Fibroblast of mammary gland (primary cell): ENCODE measurements at regions not wholly inside any gene's neighbourhood (a gene's known extent, or its start where the extent isn't known, plus 50 kb on each side); places are given as distances from the start of the nearest gene placed in this dataset.

Experiments
- DNase-seq: peaks from one replicate; pipeline ENCODE4 v3.0.0-alpha.2; 2010; ENCODE audit warnings: low read depth
- H3K4me3 ChIP-seq: 2 replicates; pipeline ENCODE4 v1.5.1; 2011; ENCODE audit warnings: low read depth, mild to moderate bottlenecking, low read length, moderate library complexity; ENCODE audit not compliant: control insufficient read depth
- TF ChIP-seq, protein P1 (sequence below): conservative IDR thresholded peaks from 2 replicates; pipeline ENCODE4 v1.5.1; 2011; ENCODE audit warnings: low read depth, low read length, inconsistent platforms; ENCODE audit not compliant: control insufficient read depth, insufficient read depth

DNA sequence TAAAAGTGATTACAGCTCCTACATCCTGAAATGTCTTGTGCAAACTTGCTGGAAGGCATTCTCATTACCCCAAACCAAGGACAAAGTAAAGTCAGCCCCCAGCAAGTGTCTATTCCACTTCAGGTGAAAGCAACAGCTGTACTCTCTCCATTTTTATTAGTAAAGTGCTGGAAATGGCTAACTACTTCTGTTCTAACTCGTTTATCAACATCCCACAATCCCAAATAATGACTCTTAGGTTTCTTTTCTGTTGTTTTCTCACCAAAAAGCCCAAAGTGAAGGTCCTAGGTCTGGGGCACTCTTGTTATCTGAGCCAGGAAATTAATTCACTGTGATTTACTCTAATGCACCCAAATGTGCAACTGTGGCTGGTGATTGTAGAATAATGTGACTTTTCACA is 105.7 kb downstream of the LRRC30 start:
- no peak overlapping the region for H3K4me3 ChIP-seq
- DNase-seq: no peak
- TF ChIP-seq, protein P1, sequence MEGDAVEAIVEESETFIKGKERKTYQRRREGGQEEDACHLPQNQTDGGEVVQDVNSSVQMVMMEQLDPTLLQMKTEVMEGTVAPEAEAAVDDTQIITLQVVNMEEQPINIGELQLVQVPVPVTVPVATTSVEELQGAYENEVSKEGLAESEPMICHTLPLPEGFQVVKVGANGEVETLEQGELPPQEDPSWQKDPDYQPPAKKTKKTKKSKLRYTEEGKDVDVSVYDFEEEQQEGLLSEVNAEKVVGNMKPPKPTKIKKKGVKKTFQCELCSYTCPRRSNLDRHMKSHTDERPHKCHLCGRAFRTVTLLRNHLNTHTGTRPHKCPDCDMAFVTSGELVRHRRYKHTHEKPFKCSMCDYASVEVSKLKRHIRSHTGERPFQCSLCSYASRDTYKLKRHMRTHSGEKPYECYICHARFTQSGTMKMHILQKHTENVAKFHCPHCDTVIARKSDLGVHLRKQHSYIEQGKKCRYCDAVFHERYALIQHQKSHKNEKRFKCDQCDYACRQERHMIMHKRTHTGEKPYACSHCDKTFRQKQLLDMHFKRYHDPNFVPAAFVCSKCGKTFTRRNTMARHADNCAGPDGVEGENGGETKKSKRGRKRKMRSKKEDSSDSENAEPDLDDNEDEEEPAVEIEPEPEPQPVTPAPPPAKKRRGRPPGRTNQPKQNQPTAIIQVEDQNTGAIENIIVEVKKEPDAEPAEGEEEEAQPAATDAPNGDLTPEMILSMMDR: no peak

DNA sequence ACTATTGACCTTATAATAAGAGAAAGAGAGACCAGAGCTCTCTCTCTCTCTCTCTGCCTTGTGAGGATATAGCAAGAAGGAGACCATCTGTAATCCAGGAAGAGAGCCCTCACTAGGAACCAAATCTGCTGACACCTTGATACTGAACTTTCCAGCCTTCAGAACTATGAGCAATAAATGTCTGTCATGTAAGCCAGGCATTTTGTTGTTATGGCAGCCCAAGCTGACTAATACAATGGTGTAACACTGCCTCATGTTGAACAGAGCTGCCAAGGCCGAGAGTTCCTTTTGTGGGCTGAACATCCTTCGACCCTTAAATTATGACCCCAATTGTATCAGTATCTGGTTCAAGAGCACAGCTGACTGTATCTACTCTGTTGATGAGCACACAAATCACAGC is 108.0 kb downstream of the LRRC30 start:
- H3K4me3 ChIP-seq: no peak overlapping the region
- TF ChIP-seq, protein P1: no peak
- peak; percentile 31 for DNase-seq

DNA sequence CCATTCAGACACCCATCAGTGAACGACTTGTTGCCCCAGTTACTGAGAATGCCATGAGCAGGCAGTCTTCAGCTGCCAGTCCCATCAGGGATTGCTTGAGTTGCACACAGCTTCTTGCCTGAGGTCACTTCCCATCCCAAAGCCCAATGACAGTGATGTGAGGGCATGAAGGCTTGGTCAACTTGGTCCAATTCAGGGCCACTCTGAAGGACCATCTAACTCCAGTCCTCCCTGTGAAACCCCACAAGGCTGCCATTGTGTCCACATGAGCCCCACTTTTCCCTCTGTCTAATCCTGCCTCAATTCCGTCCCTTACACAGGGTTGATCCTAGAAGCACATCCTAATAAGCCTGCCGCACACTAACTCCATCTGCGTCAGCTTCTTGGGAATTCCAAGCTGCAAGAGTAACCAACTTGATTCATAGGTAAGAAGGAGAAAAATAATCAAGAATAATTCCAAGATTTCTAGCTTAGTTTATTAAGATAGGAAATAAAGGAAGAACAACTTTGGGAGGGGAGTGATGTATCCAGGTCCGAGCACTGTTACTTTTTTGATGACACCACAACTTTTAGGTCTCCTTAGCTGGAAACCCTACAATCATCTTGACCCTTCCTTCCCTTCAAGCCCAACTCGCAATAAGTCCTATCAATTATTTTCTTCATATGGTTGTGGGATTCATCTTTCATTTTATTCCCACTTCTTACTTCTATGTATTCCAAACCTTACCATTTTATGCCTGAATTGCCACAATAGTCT is 110.9 kb downstream of the LRRC30 start:
- DNase-seq: no peak
- TF ChIP-seq, protein P1: no peak
- no peak overlapping the region for H3K4me3 ChIP-seq

DNA sequence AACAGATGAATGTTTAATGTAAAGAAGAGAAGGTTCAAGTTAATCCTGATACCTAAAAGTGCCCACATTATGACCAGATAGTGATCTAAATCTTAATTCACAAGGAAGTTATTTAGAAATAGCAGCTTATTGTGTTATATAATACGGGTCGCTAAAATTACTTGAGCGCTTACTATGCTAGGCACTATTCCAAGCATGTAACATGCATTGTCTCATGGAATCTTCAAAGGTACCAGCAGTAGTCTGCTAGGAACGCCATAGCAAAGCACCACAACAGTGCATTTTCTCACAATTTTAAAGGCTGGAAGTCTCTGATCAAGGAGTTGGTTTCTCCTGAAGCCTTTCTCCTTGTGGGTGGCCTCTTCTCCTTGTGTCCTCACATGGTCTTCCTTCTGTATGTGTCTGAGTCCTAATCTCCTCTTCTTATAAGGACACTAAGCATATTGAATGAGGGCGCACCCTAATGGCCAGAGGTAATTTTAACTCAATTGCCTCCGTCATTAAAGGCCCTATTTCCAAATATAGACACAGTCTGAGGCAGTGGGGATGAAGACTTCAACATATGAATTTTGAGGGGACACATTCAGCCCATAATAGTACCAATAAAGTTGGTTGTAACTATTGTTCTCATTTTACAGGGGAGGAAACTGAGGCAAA is 118.4 kb downstream of the LRRC30 start:
- TF ChIP-seq, protein P1: no peak
- no peak overlapping the region for H3K4me3 ChIP-seq
- no peak for DNase-seq

DNA sequence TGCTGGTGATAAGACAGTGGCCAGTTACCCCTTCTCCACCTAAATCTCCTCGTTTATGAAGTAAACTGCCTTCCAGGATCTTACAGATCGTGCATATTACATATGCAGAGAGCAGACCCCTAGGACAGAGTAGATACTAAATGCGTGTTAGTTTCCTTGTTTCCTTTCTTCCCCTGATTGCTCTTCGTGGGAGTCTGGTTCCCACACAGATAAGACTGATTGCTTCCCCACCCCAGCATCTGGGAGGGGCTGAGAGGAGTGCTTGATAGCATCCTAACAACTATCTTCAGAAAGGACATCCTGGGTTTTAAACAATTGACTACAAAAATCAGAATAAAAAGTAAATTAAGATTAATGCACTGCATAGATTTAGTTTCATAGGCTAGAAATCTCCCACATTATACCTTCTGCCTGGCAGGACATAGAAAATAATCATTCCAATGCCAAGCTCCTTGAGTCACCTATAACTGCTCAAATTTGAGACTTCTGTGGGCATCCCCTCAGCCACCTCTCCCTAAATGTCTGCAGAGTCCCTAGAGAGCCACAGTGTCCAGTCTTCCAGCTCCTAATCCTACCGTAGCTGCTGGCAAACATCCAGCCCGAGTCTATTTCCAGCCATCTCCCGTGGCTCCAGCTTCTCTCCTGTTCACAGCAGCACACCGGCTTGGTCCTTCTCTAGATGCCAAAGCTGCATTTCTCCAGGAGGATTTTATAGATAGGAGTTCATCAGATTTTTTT is 128.3 kb downstream of the LRRC30 start:
- TF ChIP-seq, protein P1: no peak
- DNase-seq: no peak
- no peak overlapping the region for H3K4me3 ChIP-seq

DNA sequence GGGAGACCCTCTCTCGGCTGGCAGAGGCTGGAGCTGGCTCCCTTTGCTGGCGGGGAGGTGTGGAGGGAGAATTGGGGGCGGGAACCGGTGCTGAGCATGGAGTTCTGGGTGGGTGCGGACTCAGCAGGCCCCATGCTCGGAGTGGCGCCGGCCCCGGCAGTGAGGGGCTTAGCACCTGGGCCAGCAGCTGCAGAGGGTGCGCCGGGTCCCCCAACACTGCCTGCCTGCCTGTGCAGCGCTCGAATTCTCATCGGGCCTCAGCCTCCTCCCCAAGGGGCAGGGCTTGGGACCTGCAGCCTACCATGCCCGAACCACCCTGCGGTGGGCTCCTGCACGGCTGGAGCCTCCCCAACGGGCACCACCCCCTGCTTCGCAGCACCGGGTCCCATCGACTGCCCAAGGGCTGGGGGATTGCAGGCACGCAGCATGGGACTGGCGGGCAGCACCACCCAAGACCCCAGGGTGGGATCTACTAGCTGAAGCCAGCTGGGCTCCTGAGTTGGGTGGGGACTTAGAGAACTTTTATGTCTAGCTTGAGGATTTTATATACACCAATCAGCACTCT is 129.8 kb downstream of the LRRC30 start:
- H3K4me3 ChIP-seq: no peak overlapping the region
- TF ChIP-seq, protein P1: no peak
- DNase-seq: no peak
